Progenitor cell of endocrine pancreas (in vitro differentiated cells): ENCODE measurements at regions not wholly inside any gene's neighbourhood (a gene's known extent, or its start where the extent isn't known, plus 50 kb on each side); places are given as distances from the start of the nearest gene placed in this dataset.
"Not testable (repeated sequence)": the region's sequence is repeated elsewhere in the genome, so short reads cannot be mapped to it uniquely, and the experiment has no call there.

Experiments used
- DNase-seq: peaks from one replicate; pipeline ENCODE4 v3.0.0; 2021; ENCODE audit warnings: low spot score; ENCODE audit not compliant: unreplicated experiment
- H3K27ac Mint-ChIP-seq: 2 replicates; pipeline ENCODE4 v1.8.0; 2021; ENCODE audit warnings: mild to moderate bottlenecking, moderate library complexity, mixed read lengths
- H3K27me3 Mint-ChIP-seq: 2 replicates; pipeline ENCODE4 v1.8.0; 2021; ENCODE audit warnings: mixed read lengths
- H3K36me3 Mint-ChIP-seq: 2 replicates; pipeline ENCODE4 v1.8.0; 2022; ENCODE audit warnings: mixed read lengths; ENCODE audit not compliant: insufficient read depth
- H3K4me1 Mint-ChIP-seq: 2 replicates; pipeline ENCODE4 v1.8.0; 2021; ENCODE audit warnings: low read depth, mixed read lengths
- H3K4me3 Mint-ChIP-seq: 2 replicates; pipeline ENCODE4 v1.8.0; 2021; ENCODE audit warnings: low read depth, mild to moderate bottlenecking, moderate library complexity, mixed read lengths
- H3K9me3 Mint-ChIP-seq: 2 replicates; pipeline ENCODE4 v1.8.0; 2021; ENCODE audit warnings: low read depth, mixed read lengths
- CTCF ChIP-seq: fragments of 200-600 bp; sonication (generic); IDR thresholded peaks from one replicate; pipeline ENCODE4 v1.5.0; 2021; ENCODE audit warnings: antibody characterized with exemption, mild to moderate bottlenecking; ENCODE audit not compliant: unreplicated experiment

GRCh38 chr3:3365716-3366115 lies 186.2 kb upstream of the CRBN start:
- H3K36me3 Mint-ChIP-seq, result no peaks in the 10 kb centered on the region
- H3K4me3 Mint-ChIP-seq, result no peak overlapping the region
- DNase-seq, result no peak
- no peak overlapping the region for H3K27ac Mint-ChIP-seq
- peaks cover 7% of the 10 kb centered on the region for H3K27me3 Mint-ChIP-seq
- TF ChIP-seq CTCF, result no peak
- no peaks in the 10 kb centered on the region for H3K4me1 Mint-ChIP-seq
- no peaks in the 10 kb centered on the region for H3K9me3 Mint-ChIP-seq

- Mint-ChIP-seq H3K4me1 (peaks cover 2% of the 10 kb centered on the region), H3K9me3 (peaks cover 3% of the 10 kb centered on the region)
- TF ChIP-seq CTCF, result no peak
These were observed 177.4 kb upstream of the CRBN start for GRCh38 chr3:3356846-3357245.

GRCh38 chr3:3355442-3355841 lies 176.0 kb upstream of the CRBN start:
- H3K4me1 Mint-ChIP-seq, result peaks cover 2% of the 10 kb centered on the region
- H3K27ac Mint-ChIP-seq, result no peak overlapping the region
- H3K4me3 Mint-ChIP-seq, result no peak overlapping the region
- H3K27me3 Mint-ChIP-seq, result peaks cover 5% of the 10 kb centered on the region
- no peak for DNase-seq
- TF ChIP-seq CTCF, result no peak
- H3K36me3 Mint-ChIP-seq, result no peaks in the 10 kb centered on the region
- peaks cover 3% of the 10 kb centered on the region for H3K9me3 Mint-ChIP-seq

More at GRCh38 chr3:3356846-3357245, 177.4 kb upstream of the CRBN start:
- no peak for DNase-seq
- no peak overlapping the region for H3K27ac Mint-ChIP-seq
- no peaks in the 10 kb centered on the region for H3K36me3 Mint-ChIP-seq
- H3K4me3 Mint-ChIP-seq, result no peak overlapping the region
- peaks cover 8% of the 10 kb centered on the region for H3K27me3 Mint-ChIP-seq

- no peak for TF ChIP-seq CTCF
- H3K36me3 Mint-ChIP-seq, result no peaks in the 10 kb centered on the region
- DNase-seq, result no peak
- peaks cover 5% of the 10 kb centered on the region for H3K27me3 Mint-ChIP-seq
- H3K4me1 Mint-ChIP-seq, result peaks cover 2% of the 10 kb centered on the region
- no peak overlapping the region for H3K4me3 Mint-ChIP-seq
- peaks cover 6% of the 10 kb centered on the region for H3K9me3 Mint-ChIP-seq
- no peak overlapping the region for H3K27ac Mint-ChIP-seq
These were observed 173.7 kb upstream of the CRBN start for GRCh38 chr3:3353153-3353552.

GRCh38 chr3:3351226-3351625 lies 171.7 kb upstream of the CRBN start:
- Mint-ChIP-seq H3K4me1 (no peaks in the 10 kb centered on the region), H3K4me3 (no peak overlapping the region), H3K36me3 (no peaks in the 10 kb centered on the region), H3K9me3 (peaks cover 3% of the 10 kb centered on the region), H3K27ac (no peak overlapping the region), H3K27me3 (peaks cover 5% of the 10 kb centered on the region)
- DNase-seq, result no peak
- TF ChIP-seq CTCF, result no peak

- H3K4me3 Mint-ChIP-seq, H3K27me3 Mint-ChIP-seq, DNase-seq, H3K9me3 Mint-ChIP-seq, H3K27ac Mint-ChIP-seq, H3K4me1 Mint-ChIP-seq, H3K36me3 Mint-ChIP-seq: not testable (repeated sequence)
These were observed 167.6 kb upstream of the CRBN start for GRCh38 chr3:3347056-3347455.
